ENCODE measurements at regions not wholly inside any gene's neighbourhood (a gene's known extent, or its start where the extent isn't known, plus 50 kb on each side); places are given as distances from the start of the nearest gene placed in this dataset.

DNA sequence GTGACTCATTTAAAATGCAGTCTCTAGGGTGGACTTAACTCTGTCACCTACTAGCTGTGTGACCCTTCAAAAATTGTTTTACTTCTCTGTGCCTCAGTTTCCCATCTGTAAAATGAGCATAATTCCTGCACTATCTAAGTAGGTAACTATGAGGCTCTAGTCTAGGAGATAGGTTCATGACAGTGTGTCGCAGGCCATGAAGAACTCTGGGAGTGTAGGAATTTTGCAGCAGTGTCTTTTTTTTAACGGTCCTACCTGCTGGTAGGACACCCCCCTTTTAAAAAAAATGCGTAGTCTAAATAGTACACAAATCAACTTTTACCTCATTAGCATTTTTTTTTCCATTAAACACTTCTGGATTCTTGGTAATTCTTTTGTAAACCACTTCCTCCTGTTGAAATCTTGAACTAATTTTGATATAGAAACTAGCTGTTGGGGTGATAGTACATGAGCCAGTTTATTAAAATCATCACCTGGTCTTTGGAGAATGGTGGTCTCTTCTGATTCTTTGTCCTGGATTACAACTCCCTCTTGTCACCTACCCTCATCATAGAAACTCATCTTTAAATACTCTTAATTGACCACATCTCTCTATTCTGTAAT, 86.0 kb upstream of the SLC38A2 start:
- in situ Hi-C loops (cut with HindIII; ENCODE audit: low sequenced_read_pairs): no loop called here

DNA sequence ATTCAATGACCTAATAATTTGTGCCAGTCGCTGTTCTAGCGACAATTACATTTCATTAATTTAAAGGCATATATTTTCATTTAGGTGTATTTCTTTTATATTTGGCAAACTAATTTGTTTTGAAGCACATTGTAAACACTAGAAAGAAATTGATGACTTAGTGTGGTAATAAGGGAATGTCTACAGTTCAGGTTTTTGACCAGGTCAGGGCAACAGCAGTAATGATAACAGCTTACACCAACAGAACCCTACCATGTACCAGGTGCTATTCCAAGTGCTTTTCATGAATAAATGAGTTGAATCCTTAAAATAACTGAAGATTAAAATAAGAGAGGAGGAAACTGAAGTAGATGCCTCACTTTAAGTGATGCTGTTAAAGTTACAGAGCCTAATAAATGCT, 85.4 kb upstream of the SLC38A2 start:
- in situ Hi-C loops (cut with HindIII; ENCODE audit: low sequenced_read_pairs): no loop called here

DNA sequence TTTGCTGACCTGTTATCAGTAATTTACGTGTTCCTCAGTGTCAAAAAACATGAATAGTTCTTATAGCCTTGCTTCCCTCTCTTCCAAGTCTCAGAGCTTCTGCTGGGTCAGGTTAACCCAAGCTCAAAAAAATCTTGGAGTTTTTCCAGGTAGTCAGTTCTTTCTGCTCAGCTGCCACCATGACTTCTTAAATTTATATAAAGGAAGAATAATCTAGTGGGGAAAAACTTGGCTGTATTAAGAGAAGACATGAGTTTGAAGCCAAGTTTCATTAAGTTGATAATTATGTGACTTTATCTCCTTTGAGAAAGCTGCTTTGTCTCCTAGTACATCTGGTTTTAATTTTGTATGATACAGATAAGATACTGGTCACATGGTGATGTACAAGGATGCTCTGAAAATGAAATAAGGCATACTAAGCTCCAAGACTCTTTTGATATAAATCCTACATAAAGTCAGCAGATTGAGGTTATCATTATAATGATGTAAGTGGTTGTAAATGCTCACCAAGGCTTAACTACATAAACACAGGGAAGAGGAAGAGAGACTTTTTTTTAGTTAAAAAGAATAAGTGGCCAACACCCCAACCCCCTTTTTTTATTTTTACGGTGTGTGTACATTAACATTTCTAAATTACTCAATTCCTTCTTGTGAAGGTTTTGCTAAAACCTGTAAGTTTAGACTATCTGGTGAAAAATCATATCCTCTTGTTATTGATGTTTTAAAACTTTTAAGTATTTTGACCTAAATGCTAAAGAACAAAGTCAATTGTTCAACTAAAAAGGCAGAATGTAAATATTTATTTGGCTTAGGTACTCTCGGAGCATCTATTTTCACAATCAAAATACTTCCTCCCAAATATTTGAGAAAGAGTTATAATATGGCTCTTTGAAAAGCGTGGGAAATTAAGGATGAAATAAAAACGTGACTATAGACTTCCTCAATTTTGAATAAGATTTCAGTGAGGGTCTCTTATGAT, 84.1 kb upstream of the SLC38A2 start:
- in situ Hi-C loops (cut with HindIII; ENCODE audit: low sequenced_read_pairs): no loop called here

DNA sequence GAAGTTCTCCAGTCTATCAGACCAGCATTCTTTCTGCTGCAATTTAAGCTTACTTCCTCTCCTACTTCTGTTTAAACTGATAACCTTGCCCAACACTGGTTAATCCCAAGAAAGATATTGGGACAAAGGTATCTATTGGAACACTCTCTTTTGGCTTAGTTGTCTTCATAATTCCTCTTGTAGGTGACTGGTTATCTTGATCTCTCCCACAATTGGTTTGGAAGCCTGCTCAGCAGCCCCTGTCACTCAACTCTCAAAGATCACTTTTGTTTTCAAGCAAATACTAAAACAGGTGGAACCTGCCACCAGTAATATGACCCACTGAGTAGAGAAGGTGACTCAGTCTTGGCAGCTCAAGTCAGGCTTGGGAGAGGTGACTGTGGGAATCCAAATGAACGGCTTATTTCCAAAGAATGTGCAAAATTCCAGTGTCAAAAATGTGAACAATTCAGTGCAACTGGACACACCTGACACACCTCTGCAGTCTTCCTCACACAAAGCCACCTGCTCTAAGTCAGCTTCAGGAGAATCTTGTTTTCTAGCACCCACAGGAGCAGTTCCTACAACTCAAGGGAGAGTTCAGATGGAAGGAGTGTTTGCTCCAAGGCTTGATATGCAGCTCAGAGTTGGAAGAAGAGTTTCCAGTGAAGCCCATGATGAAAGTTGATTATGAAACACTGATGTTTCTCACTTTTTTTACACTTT, 83.2 kb upstream of the SLC38A2 start:
- in situ Hi-C loops (cut with HindIII; ENCODE audit: low sequenced_read_pairs): no loop called here

DNA sequence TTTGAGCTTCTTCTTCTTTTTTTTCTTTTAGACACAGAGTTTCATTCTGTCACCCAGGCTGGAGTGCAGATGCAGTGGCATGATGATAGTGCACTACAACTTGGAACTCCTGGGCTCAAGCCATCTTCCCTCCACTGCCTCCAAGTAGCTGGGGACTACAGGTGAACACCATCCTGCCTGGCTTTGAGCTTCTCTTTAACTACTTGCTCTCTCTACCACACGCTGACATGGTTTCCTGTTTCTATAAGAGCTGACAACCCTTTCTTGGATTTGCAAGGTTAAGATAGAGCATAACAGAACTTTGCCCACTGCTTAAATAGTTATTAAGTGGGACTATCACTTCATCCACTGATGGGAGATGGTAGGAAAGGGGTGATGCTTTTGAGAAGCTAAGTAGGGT, 82.4 kb upstream of the SLC38A2 start:
- in situ Hi-C loops (cut with HindIII; ENCODE audit: low sequenced_read_pairs): no loop called here

DNA sequence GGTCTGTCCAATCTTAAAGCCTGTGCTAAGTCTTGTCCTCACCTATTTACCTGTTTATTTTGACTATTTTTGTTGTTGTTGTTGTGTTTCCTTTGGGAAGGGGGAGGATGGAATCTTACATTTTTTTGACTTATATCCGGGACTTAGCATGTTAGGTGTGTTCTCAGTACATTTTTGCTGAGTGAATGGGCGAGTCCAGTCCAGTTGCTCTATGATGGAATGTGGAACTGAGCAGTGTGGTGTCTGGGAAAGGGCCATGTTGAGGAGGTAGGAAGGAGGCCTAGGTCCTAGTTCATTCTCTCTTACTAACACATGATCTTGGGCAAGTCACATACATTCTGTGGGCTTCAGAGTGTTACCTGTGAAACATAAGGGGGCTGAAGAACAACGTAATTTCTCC, 80.9 kb upstream of the SLC38A2 start:
- in situ Hi-C loops (cut with HindIII; ENCODE audit: low sequenced_read_pairs): no loop called here

DNA sequence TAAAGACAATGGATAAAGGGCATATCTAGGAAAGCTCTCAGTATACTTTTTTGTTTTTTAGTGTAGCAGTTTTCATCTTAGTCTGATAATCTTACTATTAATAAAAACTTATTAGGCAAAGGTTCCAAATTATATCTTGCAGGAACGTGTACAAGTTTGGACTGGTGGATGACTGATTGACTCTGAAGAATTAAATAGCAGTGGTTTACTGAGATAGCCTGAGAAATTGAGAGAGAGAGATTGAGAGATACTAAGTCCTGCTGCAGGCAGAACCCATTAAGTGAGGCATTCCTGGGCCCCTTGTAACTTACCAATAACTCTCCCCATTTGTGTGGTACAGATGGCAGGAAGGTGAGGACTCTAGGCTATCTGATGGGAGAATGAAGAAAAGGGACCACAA, 80.2 kb upstream of the SLC38A2 start:
- in situ Hi-C loops (cut with HindIII; ENCODE audit: low sequenced_read_pairs): no loop called here

DNA sequence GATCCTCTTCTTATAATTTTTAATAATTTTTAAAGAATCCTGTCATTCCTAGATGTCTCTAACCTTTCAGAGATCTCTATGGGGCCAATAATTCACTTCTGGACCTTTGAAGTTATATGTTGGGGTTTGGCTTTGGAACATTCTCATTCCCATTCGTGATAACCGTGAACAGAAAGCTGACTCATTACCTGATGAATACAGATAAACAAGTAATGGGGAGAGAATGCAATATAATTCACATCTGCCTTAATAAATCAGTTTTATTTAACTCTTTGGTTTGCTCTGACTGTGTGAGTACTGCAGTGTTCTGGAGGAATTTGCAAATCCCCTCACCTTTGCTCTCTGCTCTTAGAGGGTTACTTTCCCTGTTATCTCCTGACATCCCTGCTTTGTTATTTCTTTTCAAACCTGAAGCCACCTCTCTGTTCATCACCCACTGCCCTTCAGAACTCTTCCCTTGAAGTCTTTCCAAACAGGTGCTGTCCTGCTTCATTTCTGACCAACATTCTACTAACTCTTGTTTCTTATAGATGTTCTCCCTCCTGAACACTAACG, 79.6 kb upstream of the SLC38A2 start:
- in situ Hi-C loops (cut with HindIII; ENCODE audit: low sequenced_read_pairs): no loop called here

DNA sequence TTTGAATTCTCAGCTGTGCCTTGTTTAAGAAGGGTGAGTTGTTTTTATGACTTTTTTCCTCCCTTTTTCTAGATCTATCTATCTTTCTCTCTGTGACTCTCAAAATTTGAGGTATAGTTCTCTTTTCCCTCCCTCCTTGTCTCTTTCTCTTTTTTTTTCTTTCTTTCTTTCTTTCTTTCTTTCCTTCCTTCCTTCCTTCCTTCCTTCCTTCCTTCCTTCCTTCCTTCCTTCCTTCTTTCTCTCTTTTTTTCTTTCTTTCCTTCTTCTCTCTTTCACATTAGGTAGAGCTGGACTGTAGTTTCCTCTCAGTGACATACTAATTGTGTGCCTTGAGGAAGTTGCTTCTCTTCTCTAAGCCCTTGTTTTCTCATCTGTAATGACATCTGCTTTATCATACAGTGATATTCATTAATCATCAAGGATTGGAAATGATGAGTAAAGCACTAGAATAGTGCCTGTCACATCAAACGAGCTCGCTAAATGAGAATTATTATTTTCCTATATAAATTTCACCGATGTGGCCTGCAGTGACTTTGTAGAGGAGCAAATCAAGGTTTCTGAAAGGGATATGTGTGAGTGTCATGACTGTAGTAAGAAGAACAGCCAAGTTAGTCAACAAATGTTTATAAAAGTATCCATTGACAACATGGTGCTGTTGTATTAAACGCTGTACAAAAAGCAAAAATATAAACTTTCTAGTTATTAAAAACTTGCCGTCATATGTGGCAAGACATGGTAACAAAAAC, 78.9 kb upstream of the SLC38A2 start:
- in situ Hi-C loops (cut with HindIII; ENCODE audit: low sequenced_read_pairs): no loop called here

DNA sequence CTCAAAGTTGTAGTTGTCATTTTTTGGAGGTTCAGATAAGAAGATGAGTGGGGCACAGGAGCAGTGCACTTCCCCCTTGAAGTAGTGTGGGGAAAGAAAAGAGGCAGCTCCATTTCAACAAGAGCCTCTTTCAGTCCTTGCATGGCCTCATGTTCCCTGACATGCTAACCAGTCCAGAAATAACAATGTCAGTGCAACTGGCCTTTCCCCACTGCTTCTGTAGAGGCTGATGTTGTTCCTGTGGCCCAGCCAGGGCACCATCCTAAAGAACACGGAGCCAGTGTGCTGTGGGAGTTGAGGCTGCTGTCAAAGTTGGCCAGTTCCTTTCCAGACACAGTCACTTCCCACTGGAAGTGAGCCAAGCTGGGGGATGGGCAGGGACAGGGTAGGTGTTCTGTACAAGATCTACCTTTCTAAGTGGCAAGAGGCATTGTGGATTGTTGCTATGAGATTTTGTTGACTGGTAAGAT, 77.7 kb upstream of the SLC38A2 start:
- in situ Hi-C loops (cut with HindIII; ENCODE audit: low sequenced_read_pairs): no loop called here

DNA sequence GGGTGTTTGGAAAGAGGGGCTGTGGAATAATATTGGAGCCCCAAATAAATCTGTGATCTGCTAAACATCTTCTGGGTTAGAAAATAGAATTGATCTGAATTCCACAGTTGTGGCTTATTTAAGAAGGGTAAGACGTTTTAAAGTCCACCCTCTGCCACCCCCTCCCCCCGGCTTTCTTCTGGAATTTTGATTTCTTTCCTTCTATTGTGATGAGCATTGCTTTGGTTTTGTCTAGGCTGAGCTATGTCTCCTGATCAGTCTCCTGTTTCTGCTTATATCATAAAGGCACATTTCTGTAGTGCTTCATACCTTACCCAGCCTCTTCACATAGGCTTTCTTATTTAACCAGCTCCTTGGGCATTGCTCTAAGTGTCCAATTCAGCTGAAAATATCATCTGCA, 77.3 kb upstream of the SLC38A2 start:
- in situ Hi-C loops (cut with HindIII; ENCODE audit: low sequenced_read_pairs): no loop called here

DNA sequence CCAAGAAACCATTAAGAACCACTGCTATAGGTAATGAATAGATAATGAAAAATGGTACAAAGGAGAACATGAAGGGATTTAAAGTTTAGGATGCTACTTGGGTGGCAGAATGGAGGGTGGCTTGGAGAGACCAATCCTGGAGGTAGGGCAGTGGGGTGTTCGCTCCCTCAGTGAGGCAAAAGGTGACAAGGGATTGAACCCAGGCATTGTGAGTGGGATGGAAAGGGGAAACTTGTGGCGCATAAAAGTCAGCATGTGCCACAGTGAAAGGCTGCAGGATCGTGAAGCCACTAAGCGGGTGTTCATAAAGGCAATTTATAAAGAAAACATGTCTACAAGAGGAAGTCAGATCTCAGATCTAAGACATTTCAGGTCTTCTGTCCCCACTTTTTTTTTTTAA, 76.7 kb upstream of the SLC38A2 start:
- in situ Hi-C loops (cut with HindIII; ENCODE audit: low sequenced_read_pairs): no loop called here

DNA sequence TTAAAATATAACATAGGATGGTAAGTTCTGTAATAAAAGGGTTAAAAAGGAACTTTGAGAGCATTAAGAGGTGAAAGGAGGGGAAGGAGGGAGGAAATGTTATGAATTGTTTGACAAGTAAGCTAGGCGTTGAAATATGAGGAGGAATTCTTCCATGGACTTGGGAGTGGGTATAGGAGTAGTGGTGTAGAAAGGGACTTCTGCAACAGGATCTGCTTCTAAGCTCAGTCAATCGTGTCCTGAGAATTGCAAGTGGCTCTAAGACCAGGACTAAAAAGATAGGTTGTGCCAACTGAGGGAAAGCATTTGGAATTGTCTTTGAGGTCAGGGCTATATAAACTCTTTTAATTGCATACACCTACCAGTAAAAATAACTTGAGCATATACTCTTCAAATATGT, 74.1 kb upstream of the SLC38A2 start:
- in situ Hi-C loops (cut with HindIII; ENCODE audit: low sequenced_read_pairs): no loop called here

DNA sequence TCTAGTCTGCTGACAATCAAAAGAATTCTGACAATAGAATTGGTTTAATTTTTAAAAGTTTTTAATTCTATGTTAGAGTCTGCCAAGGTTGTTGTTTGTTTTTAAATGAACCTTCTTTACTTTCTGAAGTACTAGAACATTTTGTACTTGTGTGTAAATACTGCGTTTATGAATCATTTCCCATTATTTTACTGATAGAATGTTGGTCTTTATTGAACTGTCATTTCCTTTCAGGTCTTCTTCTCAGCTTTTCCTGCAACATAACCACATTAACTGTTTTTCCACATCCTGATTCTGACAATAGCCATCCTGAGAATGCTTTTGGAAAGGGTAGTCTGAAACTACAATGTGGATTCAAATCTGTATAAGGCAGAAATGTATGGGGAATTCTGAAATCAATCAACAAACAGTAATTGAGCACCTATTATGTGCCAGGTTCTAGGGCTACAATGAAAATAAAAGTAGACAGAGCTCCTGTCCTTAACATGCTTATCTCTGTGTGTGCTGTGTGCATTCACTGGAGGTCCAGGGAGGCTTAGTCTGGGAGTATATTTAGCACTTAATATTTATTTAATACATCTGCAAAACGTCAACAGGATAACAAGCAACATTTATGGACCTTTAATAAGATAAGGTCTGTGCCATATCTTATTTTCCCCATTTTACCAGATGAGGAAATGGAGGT, 73.1 kb upstream of the SLC38A2 start:
- in situ Hi-C loops (cut with HindIII; ENCODE audit: low sequenced_read_pairs): no loop called here

DNA sequence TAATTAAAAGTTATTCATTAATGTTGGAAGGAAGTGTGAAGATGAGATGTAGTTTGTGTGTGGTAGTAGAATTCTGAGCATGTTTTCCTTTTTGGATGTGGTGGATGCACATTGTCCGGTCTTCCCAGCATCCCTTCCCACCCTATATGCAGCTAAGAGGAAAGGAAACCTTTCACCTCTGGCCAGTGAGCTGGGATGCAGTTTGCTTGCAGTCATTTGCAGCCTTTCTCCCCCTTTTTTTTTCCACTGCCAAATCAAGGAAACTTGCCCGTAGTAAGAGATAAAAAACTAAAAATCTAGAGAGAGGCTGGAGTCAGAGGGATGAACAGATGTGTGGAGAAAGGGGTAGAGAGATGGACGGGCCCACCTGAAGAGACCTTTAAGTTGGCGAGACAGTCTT, 72.5 kb upstream of the SLC38A2 start:
- in situ Hi-C loops (cut with HindIII; ENCODE audit: low sequenced_read_pairs): no loop called here

DNA sequence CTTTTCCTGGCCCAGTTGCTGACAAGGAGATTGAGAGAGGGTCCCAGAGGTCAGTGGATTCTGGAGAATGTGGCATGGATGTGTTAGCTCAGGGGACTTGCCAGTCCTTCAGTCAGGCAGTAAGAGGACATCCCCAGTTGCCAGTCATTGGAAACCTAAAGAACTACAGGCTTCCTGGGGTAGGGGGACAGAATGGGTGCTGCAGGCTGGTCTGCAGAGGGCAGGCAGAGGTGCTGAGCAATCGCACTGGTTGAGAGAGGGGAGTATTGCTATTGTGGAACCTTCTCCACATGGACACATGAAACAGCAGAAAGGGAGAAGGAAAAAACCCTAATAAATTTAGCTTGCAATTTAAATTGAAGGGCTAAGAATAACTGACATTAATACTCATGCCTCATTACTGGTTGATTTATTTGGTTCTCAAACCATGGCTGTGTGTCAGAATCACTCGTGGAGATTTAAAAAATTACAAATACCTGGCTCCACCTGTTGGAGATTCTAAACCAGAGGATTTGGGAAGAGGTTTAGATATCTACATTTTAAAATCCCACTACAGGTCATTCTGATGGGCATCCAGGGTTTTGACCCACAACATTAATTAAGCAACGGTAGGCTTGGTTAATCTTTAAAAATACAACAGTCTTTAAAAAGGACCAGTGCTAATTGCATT, 71.2 kb upstream of the SLC38A2 start:
- in situ Hi-C loops (cut with HindIII; ENCODE audit: low sequenced_read_pairs): no loop called here

DNA sequence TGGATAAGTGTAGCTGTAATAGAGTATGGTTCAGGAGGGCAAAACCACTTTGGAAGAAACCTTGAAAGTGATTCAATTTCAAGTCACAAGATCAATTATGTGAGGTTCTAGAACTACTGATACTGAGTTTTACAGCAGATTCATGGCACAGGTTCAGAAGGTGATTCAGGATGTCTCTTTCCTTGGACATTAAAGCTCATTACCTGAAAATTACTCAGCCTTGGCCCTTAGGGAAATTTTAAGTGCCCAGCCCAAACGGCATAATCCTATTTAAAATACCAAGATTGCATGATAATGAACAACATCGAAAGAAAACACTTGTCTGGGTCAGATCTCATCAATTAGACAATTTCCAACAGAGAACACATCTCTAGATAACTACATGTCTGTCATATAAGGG, 70.2 kb upstream of the SLC38A2 start:
- in situ Hi-C loops (cut with HindIII; ENCODE audit: low sequenced_read_pairs): no loop called here

DNA sequence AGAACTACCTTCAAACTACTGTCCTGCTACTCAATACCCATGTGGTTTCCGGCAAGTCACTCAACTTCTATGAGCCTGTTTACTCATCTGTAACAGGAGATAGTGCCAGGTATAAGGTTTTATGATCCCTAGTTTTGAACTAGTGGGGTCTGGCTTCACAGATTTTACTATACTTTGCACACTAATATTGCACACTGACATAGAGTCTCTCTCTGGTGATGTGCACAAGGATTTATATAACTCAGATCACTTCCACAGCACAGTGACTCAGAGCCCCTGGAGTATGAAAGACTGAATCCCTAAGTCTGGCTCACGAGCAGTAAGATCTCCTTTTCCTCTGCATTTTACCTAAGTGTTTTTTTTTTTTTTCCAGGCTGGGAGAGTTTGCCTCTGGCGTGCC, 69.7 kb upstream of the SLC38A2 start:
- in situ Hi-C loops (cut with HindIII; ENCODE audit: low sequenced_read_pairs): no loop called here

DNA sequence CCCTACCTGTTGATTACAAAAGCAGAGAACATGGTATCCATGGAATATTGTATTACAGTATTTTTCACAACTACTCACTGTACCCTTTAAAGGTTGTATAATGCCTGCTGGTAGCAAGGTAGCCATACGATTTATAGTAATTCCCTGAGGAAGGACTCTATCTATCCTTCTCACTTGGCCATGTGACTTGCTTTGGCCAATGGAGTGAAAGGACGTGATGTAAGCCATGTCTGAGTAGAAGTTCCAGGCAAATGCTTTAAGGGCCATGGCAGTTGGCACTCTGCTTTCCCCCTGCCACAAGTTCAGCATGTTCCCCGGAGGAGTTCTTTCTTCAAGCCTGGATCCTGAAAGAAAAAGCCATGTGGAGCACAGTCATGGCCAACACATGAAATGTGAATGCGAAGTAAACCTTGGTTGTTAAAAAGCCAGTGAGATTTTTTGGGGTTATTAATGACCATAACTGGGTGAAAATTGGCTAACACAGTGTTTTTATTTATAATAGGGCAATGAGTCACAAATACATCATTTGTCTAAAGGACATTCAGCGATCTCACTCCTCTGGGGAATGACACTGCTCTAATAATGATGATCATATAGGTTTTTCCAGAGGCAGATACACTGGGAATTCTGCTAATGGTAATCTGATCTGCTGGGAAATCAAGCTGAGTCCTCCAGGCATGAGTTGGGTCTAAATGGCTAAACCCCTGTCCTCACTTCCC, 67.4 kb upstream of the SLC38A2 start:
- in situ Hi-C loops (cut with HindIII; ENCODE audit: low sequenced_read_pairs): no loop called here

Data from endothelial cell of hepatic sinusoid (primary cell).